CD4-positive, alpha-beta T cell treated with Interleukin-4 for 1 hour (primary cell): ENCODE measurements at regions not wholly inside any gene's neighbourhood (a gene's known extent, or its start where the extent isn't known, plus 50 kb on each side); places are given as distances from the start of the nearest gene placed in this dataset.

Source experiments
- DNase-seq, 2 donors: peaks; one replicate each; pipeline ENCODE4 v3.0.0-alpha.2; 2020 to 2022

- no peak for DNase-seq
Observed at GRCh38 chr10:104577163-104577562, 63.9 kb upstream of the SORCS3 start.

- no peak for DNase-seq
Observed at GRCh38 chr10:104577861-104578521, 63.1 kb upstream of the SORCS3 start.

- DNase-seq, result no peak
Observed at GRCh38 chr10:104578671-104579070, 62.4 kb upstream of the SORCS3 start.

GRCh38 chr10:104579136-104579535, 62.0 kb upstream of the SORCS3 start:
- DNase-seq, result no peak

GRCh38 chr10:104580321-104580720, 60.8 kb upstream of the SORCS3 start:
- no peak for DNase-seq

- DNase-seq, result peak; percentile 48 to 67
Observed at GRCh38 chr10:104580774-104581675, 60.1 kb upstream of the SORCS3 start.

- no peak for DNase-seq
Observed at GRCh38 chr10:104581884-104582601, 59.0 kb upstream of the SORCS3 start.

- DNase-seq, result no peak
Observed at GRCh38 chr10:104582602-104582951, 58.5 kb upstream of the SORCS3 start.

GRCh38 chr10:104582966-104583365, 58.1 kb upstream of the SORCS3 start:
- no peak for DNase-seq

- no peak for DNase-seq
Observed at GRCh38 chr10:104584541-104584940, 56.5 kb upstream of the SORCS3 start.

GRCh38 chr10:104587751-104588150, 53.3 kb upstream of the SORCS3 start:
- no peak for DNase-seq

- DNase-seq, result no peak
Observed at GRCh38 chr10:104589431-104589830, 51.7 kb upstream of the SORCS3 start.

GRCh38 chr10:104589871-104590270, 51.2 kb upstream of the SORCS3 start:
- no peak for DNase-seq
